ENCODE measurements at regions not wholly inside any gene's neighbourhood (a gene's known extent, or its start where the extent isn't known, plus 50 kb on each side); places are given as distances from the start of the nearest gene placed in this dataset.

- no peak for DNase-seq
Observed at GRCh38 chr17:15036238-15036637, 228.9 kb downstream of the PMP22 start.

- DNase-seq, result no peak
Observed at GRCh38 chr17:15031975-15032374, 233.2 kb downstream of the PMP22 start.

- no peak for DNase-seq
Observed at GRCh38 chr17:15029469-15029868, 235.7 kb downstream of the PMP22 start.

- DNase-seq, result no peak
Observed at GRCh38 chr17:15027853-15028252, 237.3 kb downstream of the PMP22 start.

GRCh38 chr17:15026088-15026487 lies 239.0 kb downstream of the PMP22 start:
- DNase-seq, result no peak

- DNase-seq, result no peak
Observed at GRCh38 chr17:15023589-15024336, 241.4 kb downstream of the PMP22 start.

GRCh38 chr17:15019158-15019557 lies 246.0 kb downstream of the PMP22 start:
- no peak for DNase-seq

GRCh38 chr17:15012351-15012980 lies 252.7 kb downstream of the PMP22 start:
- DNase-seq, result no peak

- DNase-seq, result no peak
Observed at GRCh38 chr17:15009087-15009486, 256.0 kb downstream of the PMP22 start.

GRCh38 chr17:15007147-15007553 lies 258.0 kb downstream of the PMP22 start:
- DNase-seq, result no peak

GRCh38 chr17:15006421-15007128 lies 258.6 kb downstream of the PMP22 start:
- DNase-seq, result no peak

- no peak for DNase-seq
Observed at GRCh38 chr17:15000661-15001060, 264.5 kb downstream of the PMP22 start.

- DNase-seq, result no peak
Observed at GRCh38 chr17:14997290-14997689, 267.8 kb downstream of the PMP22 start.

GRCh38 chr17:14986127-14986526 lies 279.0 kb downstream of the PMP22 start:
- DNase-seq, result no peak

GRCh38 chr17:14972844-14973243 lies 292.3 kb downstream of the PMP22 start:
- DNase-seq, result no peak

- DNase-seq, result no peak
Observed at GRCh38 chr17:14971054-14971453, 294.1 kb downstream of the PMP22 start.

GRCh38 chr17:14959106-14959648 lies 305.9 kb downstream of the PMP22 start:
- no peak for DNase-seq

GRCh38 chr17:14953405-14953804 lies 311.7 kb downstream of the PMP22 start:
- DNase-seq, result no peak

GRCh38 chr17:14950686-14951085 lies 314.4 kb downstream of the PMP22 start:
- DNase-seq, result no peak

- DNase-seq, result no peak
Observed at GRCh38 chr17:14950216-14950615, 314.9 kb downstream of the PMP22 start.

GRCh38 chr17:14947671-14948070 lies 317.5 kb downstream of the PMP22 start:
- no peak for DNase-seq

- DNase-seq, result no peak
Observed at GRCh38 chr17:14946481-14946880, 318.6 kb downstream of the PMP22 start.

- no peak for DNase-seq
Observed at GRCh38 chr17:14942526-14943190, 322.5 kb downstream of the PMP22 start.

All from NCI-H1694 treated with DMSO at 0.1 percent for 48 hours (cell line).